Activated T-cell treated with anti-CD3 and anti-CD28 coated beads, Interleukin-2, amount 50 U/mL, for 72 hours (primary cell): ENCODE measurements at regions not wholly inside any gene's neighbourhood (a gene's known extent, or its start where the extent isn't known, plus 50 kb on each side); places are given as distances from the start of the nearest gene placed in this dataset.

Source experiments
- ATAC-seq, 2 donors: fragments of 150-1000 bp; cut with Tn5 transposase; replicated peaks in 1 of 2; 2 replicates each; pipeline ENCODE4 v1.10.0; 2021; ENCODE audit warnings: moderate library complexity in 2 of 2, mild to moderate bottlenecking in 1 of 2
- DNase-seq, 2 donors: peaks; one replicate each; pipeline ENCODE4 v3.0.0; 2021 to 2022; ENCODE audit warnings: mixed read lengths in 1 of 2
- H3K27ac Mint-ChIP-seq: one replicate; pipeline ENCODE4 v1.8.0; 2022; ENCODE audit warnings: mild to moderate bottlenecking, moderate library complexity, mixed read lengths
- H3K27me3 Mint-ChIP-seq: one replicate; pipeline ENCODE4 v1.8.0; 2022; ENCODE audit warnings: low read depth, mixed read lengths
- H3K36me3 Mint-ChIP-seq, 2 donors: one replicate each; pipeline ENCODE4 v1.8.0; 2022; ENCODE audit warnings: mixed read lengths in 2 of 2, mild to moderate bottlenecking in 1 of 2; ENCODE audit not compliant: insufficient read depth in 2 of 2
- H3K4me1 Mint-ChIP-seq: one replicate; pipeline ENCODE4 v1.8.0; 2022; ENCODE audit warnings: low read depth, mixed read lengths
- H3K4me3 Mint-ChIP-seq, 2 donors: one replicate each; pipeline ENCODE4 v1.8.0; 2022; ENCODE audit warnings: mild to moderate bottlenecking in 2 of 2, mixed read lengths in 2 of 2, moderate library complexity in 2 of 2
- H3K9me3 Mint-ChIP-seq, 2 donors: one replicate each; pipeline ENCODE4 v1.8.0; 2022; ENCODE audit warnings: mixed read lengths in 2 of 2

- ATAC-seq: no peak
- no peaks in the 10 kb centered on the region for H3K27me3 Mint-ChIP-seq
- no peak overlapping the region for H3K27ac Mint-ChIP-seq
Observed at GRCh38 chr3:80870476-80871041, 890.9 kb downstream of the GBE1 start.

DNA sequence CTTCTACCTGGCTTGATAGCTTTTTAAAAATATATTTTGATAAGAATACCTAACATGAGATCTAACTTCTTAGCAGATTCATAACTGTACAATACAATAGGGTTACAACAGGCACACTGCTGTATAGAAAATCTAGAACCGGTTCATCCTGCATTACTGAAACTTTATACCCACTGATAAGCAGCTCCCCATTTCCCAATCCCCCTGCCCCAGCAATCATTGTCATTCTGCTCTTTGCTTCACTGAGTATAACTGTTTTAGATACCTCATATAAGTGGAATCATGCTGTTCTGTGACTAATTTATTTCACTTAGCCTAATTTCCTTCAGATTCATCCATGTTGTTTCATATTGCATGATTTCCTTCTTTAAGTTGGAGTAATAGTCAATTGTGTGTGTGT, 906.0 kb downstream of the GBE1 start:
- Mint-ChIP-seq H3K27ac (no peak overlapping the region), H3K27me3 (no peaks in the 10 kb centered on the region), H3K9me3 (peaks cover 3 to 4% of the 10 kb centered on the region in 2 donors), H3K4me1 (no peaks in the 10 kb centered on the region), H3K36me3 (no peaks in the 10 kb centered on the region), H3K4me3 (no peak overlapping the region)
- ATAC-seq (no peak), DNase-seq (no peak)

More at GRCh38 chr3:80870476-80871041, 890.9 kb downstream of the GBE1 start:
- no peak for DNase-seq
- Mint-ChIP-seq H3K9me3 (peaks cover 9 to 16% of the 10 kb centered on the region in 2 donors), H3K4me3 (no peak overlapping the region), H3K4me1 (no peaks in the 10 kb centered on the region), H3K36me3 (peaks cover 0 to 2% of the 10 kb centered on the region in 2 donors)

DNA sequence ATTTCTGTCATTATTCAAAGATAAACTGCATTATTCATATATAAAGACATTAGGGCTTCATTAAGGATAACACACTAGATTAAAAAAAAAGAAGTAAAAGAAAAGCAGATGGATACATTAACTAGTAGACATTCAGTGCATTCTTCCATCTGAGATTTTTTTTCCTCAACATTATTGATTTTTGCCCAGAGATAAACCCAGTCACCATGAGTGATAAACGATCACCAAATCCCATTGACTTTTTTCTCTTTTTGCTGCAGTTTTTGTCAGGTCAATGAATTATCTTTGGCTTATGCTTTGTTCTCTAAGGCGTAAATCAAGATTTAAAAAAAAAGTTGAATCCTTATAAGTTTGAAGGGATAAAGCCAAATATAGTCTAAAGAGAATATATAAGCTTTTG, 925.0 kb downstream of the GBE1 start:
- Mint-ChIP-seq H3K4me1 (no peaks in the 10 kb centered on the region), H3K27ac (no peak overlapping the region), H3K9me3 (peaks cover 4 to 5% of the 10 kb centered on the region in 2 donors), H3K27me3 (no peaks in the 10 kb centered on the region), H3K4me3 (no peak overlapping the region), H3K36me3 (no peaks in the 10 kb centered on the region)
- ATAC-seq (no peak), DNase-seq (no peak)

DNA sequence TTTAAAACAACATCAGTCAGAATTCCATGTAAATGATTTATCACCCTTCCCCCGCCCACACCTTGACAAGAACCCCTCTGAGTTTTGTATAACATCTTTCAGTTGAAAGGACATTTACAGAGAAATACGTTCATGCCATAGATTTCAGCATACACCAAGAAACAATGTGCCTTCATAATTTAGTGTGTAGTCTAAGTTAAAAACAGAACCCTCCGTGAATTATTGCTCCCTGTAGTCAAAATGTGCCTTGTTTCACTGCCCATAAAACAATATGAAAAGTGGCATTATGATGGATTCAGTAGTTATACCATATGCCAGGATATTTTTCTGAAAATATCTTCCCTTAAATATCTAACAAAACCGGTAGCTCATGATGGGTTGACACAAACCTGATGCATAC, 953.9 kb downstream of the GBE1 start:
- Mint-ChIP-seq H3K9me3 (peaks cover 2 to 3% of the 10 kb centered on the region in 2 donors), H3K4me3 (no peak overlapping the region), H3K36me3 (no peaks in the 10 kb centered on the region), H3K27ac (no peak overlapping the region), H3K27me3 (no peaks in the 10 kb centered on the region), H3K4me1 (no peaks in the 10 kb centered on the region)
- ATAC-seq: no peak
- DNase-seq: no peak

DNA sequence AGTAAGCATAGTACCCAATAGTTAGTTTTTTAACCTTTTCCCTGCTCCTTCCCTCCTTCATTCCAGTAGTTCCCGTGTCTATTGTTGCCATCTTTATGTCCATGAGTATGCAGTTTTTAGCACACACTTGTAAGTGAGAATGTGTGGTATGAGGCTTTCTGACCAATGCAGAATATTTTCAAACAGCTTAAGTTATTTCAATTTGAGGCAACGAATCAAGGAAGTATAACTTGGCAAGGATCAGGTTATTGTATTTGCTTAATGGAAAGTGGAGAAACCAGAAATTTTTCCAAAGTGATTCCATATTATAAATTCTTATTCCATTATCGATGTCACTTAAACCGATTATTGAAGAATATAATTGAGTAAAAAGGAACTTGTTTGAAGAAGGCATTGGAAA, 954.8 kb downstream of the GBE1 start:
- H3K9me3 Mint-ChIP-seq: peaks cover 4 to 8% of the 10 kb centered on the region in 2 donors
- H3K27me3 Mint-ChIP-seq: no peaks in the 10 kb centered on the region
- DNase-seq: no peak
- ATAC-seq: no peak
- H3K27ac Mint-ChIP-seq: no peak overlapping the region
- H3K4me3 Mint-ChIP-seq: no peak overlapping the region
- no peaks in the 10 kb centered on the region for H3K4me1 Mint-ChIP-seq
- H3K36me3 Mint-ChIP-seq: no peaks in the 10 kb centered on the region

GRCh38 chr3:80788914-80789313, 972.5 kb downstream of the GBE1 start:
- no peak for ATAC-seq
- Mint-ChIP-seq H3K27ac (no peak overlapping the region), H3K4me1 (no peaks in the 10 kb centered on the region), H3K9me3 (peaks cover 3 to 6% of the 10 kb centered on the region in 2 donors), H3K4me3 (no peak overlapping the region), H3K27me3 (no peaks in the 10 kb centered on the region), H3K36me3 (no peaks in the 10 kb centered on the region)
- DNase-seq: no peak

DNA sequence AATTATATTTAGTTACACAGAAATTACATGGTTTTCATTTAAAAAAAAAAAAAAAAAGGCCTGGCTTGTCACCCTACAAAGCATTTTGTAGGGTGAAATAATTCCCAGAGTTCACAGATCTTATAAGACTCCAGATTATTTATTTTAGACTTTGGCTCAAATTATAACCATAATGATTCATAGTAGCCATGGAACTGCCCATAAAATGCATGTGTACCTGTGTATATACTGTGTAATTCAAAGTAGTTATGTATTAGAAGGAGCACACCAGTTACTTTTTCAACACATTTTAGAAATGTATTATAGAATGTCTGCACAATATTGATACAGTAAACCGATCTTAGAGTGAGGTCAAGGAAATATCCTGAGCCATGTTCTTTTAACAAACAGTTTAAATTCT, 975.6 kb downstream of the GBE1 start:
- H3K36me3 Mint-ChIP-seq: peaks cover 0 to under 1% of the 10 kb centered on the region in 2 donors
- H3K27ac Mint-ChIP-seq: no peak overlapping the region
- DNase-seq (no peak), ATAC-seq (no peak)
- no peak overlapping the region for H3K4me3 Mint-ChIP-seq
- H3K9me3 Mint-ChIP-seq: peaks cover 5 to 8% of the 10 kb centered on the region in 2 donors
- H3K4me1 Mint-ChIP-seq: no peaks in the 10 kb centered on the region
- no peaks in the 10 kb centered on the region for H3K27me3 Mint-ChIP-seq

DNA sequence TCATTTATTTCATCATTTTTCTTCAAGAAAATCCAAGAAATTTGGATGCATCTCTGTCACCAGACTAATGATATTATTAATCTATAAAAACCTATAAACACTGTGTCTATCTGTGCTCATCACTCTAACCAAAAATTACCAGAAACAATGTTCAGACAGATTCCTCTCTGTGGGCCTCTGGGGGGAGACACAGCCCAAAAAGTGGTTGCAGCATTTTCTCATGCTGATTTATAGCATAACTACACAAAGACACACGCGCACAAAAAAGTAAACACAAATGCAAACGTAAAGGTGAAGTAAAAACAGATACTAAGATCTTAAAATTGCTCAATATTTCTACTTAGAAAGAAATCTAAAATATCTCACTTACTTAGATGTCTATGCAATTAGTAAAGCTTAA, 976.0 kb downstream of the GBE1 start:
- H3K9me3 Mint-ChIP-seq: peaks cover 5 to 8% of the 10 kb centered on the region in 2 donors
- H3K27ac Mint-ChIP-seq: no peak overlapping the region
- H3K4me3 Mint-ChIP-seq: no peak overlapping the region
- H3K27me3 Mint-ChIP-seq: no peaks in the 10 kb centered on the region
- ATAC-seq (no peak), DNase-seq (no peak)
- peaks cover 0 to 2% of the 10 kb centered on the region in 2 donors for H3K36me3 Mint-ChIP-seq
- no peaks in the 10 kb centered on the region for H3K4me1 Mint-ChIP-seq

- Mint-ChIP-seq H3K4me3 (no peak overlapping the region), H3K27ac (no peak overlapping the region)
Observed at GRCh38 chr3:80771085-80771484, 990.4 kb downstream of the GBE1 start.

GRCh38 chr3:80770106-80771074, 991.1 kb downstream of the GBE1 start:
- Mint-ChIP-seq H3K9me3 (peaks cover 2% of the 10 kb centered on the region in 2 donors), H3K36me3 (no peaks in the 10 kb centered on the region), H3K27ac (no peak overlapping the region), H3K4me3 (peak overlapping the region in 1 of 2 donors; percentile 42), H3K27me3 (no peaks in the 10 kb centered on the region), H3K4me1 (no peaks in the 10 kb centered on the region)
- no peak for DNase-seq
- peak in 1 of 2 donors; percentile 32 for ATAC-seq

More at GRCh38 chr3:80771085-80771484, 990.4 kb downstream of the GBE1 start:
- Mint-ChIP-seq H3K36me3 (no peaks in the 10 kb centered on the region), H3K27me3 (no peaks in the 10 kb centered on the region), H3K4me1 (no peaks in the 10 kb centered on the region), H3K9me3 (peaks cover 2% of the 10 kb centered on the region in 2 donors)
- ATAC-seq (no peak), DNase-seq (no peak)

GRCh38 chr3:80769683-80770082, 991.8 kb downstream of the GBE1 start:
- peaks cover 2% of the 10 kb centered on the region in 2 donors for H3K9me3 Mint-ChIP-seq
- DNase-seq: no peak
- H3K36me3 Mint-ChIP-seq: no peaks in the 10 kb centered on the region
- no peak overlapping the region for H3K4me3 Mint-ChIP-seq
- ATAC-seq: no peak
- H3K27ac Mint-ChIP-seq: no peak overlapping the region
- no peaks in the 10 kb centered on the region for H3K27me3 Mint-ChIP-seq
- no peaks in the 10 kb centered on the region for H3K4me1 Mint-ChIP-seq

DNA sequence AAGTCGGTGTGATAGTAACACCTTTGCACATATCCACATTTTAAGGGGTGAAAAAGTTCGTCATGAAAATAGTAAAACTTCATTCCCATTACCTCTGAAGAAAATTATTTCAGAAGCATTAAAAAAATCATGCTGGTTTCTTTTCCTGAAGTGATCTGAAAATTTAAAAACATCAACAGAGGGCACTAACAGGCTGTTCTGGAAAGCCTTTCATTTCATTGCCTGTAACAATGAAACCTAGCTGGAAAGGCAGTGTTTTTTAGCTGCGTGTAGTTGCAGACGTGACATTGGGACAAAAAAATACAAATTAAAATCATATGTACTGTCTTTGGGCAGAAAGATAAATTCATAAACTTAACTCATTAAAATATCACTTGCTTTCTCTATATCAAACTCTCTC, 993.8 kb downstream of the GBE1 start:
- no peaks in the 10 kb centered on the region for H3K4me1 Mint-ChIP-seq
- H3K4me3 Mint-ChIP-seq: no peak overlapping the region
- H3K36me3 Mint-ChIP-seq: no peaks in the 10 kb centered on the region
- no peak overlapping the region for H3K27ac Mint-ChIP-seq
- H3K27me3 Mint-ChIP-seq: no peaks in the 10 kb centered on the region
- ATAC-seq: no peak
- no peak for DNase-seq
- H3K9me3 Mint-ChIP-seq: peaks cover 2 to 3% of the 10 kb centered on the region in 2 donors

DNA sequence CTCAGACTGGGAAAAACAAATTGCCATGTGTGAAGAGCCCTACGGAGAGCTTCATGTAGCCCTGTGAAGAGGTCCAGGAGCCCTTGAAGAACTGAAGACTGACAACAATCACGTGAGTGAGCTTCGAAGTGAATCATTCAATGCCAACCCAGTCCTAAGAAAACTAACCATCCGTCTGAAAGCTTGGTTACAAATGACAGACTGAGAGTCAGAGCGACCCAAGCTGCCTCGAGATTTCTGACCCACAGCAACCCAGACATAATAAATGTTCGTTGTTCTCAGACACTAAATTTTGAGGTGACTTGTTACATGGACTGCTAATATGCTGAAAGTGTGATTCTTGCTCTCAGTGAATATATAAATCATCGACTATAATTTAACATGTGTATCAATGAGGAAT, 987.2 kb upstream of the ROBO1 start:
- H3K27me3 Mint-ChIP-seq: no peaks in the 10 kb centered on the region
- H3K4me1 Mint-ChIP-seq: no peaks in the 10 kb centered on the region
- H3K36me3 Mint-ChIP-seq: no peaks in the 10 kb centered on the region
- no peak for ATAC-seq
- H3K27ac Mint-ChIP-seq: no peak overlapping the region
- peaks cover 9 to 12% of the 10 kb centered on the region in 2 donors for H3K9me3 Mint-ChIP-seq
- no peak for DNase-seq
- no peak overlapping the region for H3K4me3 Mint-ChIP-seq
